ENCODE measurements at regions not wholly inside any gene's neighbourhood (a gene's known extent, or its start where the extent isn't known, plus 50 kb on each side); places are given as distances from the start of the nearest gene placed in this dataset.

DNA sequence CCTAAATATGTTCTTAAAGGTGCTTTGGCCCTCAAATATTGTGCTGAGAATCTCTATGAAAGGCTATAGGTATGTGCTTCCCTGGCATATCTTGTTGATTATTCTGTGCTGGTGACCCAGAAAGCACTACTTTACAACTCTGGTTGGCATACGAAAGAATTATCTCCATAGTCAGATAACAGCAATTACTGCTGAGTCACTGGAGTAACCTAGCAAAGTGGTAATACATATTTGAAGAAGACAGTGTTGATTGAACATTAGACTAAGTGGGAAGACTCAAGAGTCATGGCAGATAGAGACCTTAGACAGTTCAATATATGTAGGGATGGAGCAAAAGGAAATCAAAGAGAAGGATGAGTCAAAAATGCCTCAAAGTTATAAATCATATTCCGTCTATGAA lies 1978.5 kb upstream of the LRRTM1 start:
- Mint-ChIP-seq H3K9me3 (peaks cover under 1 to 27% (median 5%) of the 10 kb centered on the region in 11 donors), H3K4me3 (no peak overlapping the region), H3K27ac (no peak overlapping the region), H3K36me3 (no peaks in the 10 kb centered on the region), H3K4me1 (no peaks in the 10 kb centered on the region), H3K27me3 (no peaks in the 10 kb centered on the region)
- DNase-seq (no peak), ATAC-seq (no peak)
- Histone ChIP-seq H3K27me3 (ENCODE audit: control insufficient read depth in 2 of 2, insufficient read depth in 2 of 2, low read length in 2 of 2) (no peaks in the 10 kb centered on the region), H3K27ac (ENCODE audit: low read depth, low read length) (no peak overlapping the region), H3K9me3 (ENCODE audit: control insufficient read depth in 2 of 3, low read length in 3 of 3) (no peaks in the 10 kb centered on the region), H3K4me1 (ENCODE audit: control insufficient read depth in 2 of 2, insufficient read depth in 2 of 2, low read length in 2 of 2) (no peaks in the 10 kb centered on the region), H3K4me3 (ENCODE audit: low read length) (no peak overlapping the region), H3K36me3 (ENCODE audit: control insufficient read depth in 2 of 3, insufficient read depth in 3 of 3, low read length in 3 of 3) (no peaks in the 10 kb centered on the region)
- ChIA-PET POLR2A (no interaction called here), CTCF (no interaction called here)
- intact Hi-C loops (cut with micrococcal nuclease): no loop called here

GRCh38 chr2:82282111-82282882 lies 1977.7 kb upstream of the LRRTM1 start:
- no peak overlapping the region for H3K27ac Mint-ChIP-seq
- Histone ChIP-seq H3K27ac (ENCODE audit: low read depth, low read length) (no peak overlapping the region), H3K4me3 (ENCODE audit: low read length) (no peak overlapping the region), H3K4me1 (ENCODE audit: control insufficient read depth in 2 of 2, insufficient read depth in 2 of 2, low read length in 2 of 2) (no peaks in the 10 kb centered on the region), H3K36me3 (ENCODE audit: control insufficient read depth in 2 of 3, insufficient read depth in 3 of 3, low read length in 3 of 3) (no peaks in the 10 kb centered on the region), H3K9me3 (ENCODE audit: control insufficient read depth in 2 of 3, low read length in 3 of 3) (no peaks in the 10 kb centered on the region), H3K27me3 (ENCODE audit: control insufficient read depth in 2 of 2, insufficient read depth in 2 of 2, low read length in 2 of 2) (no peaks in the 10 kb centered on the region)
- no peaks in the 10 kb centered on the region for H3K4me1 Mint-ChIP-seq
- no peaks in the 10 kb centered on the region for H3K27me3 Mint-ChIP-seq
- H3K4me3 Mint-ChIP-seq: no peak overlapping the region
- peaks cover 0 to 22% (median 6%) of the 10 kb centered on the region in 11 donors for H3K9me3 Mint-ChIP-seq
- intact Hi-C loops (cut with micrococcal nuclease): no loop called here
- CTCF ChIA-PET: no interaction called here
- H3K36me3 Mint-ChIP-seq: no peaks in the 10 kb centered on the region
- no peak for ATAC-seq
- DNase-seq: no peak
- POLR2A ChIA-PET: no interaction called here

DNA sequence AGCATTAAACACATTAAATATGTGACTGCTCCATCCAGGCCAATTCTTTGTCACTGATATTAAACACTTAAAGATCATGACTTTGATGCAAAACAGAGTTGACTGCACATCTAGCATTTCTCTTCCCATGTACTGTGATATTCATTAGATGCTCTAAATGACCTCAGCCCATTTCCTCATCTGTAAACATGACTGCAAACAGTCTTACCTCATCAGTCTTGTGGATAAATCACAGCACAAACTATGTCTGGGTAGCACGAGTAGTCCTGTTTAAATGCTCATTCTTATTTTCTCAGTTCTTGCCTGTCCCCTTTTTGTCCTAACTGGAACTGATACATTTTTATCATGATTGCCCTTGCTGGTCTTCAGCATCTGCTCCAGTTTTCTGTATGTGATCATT lies 1974.8 kb upstream of the LRRTM1 start:
- Mint-ChIP-seq H3K9me3 (peaks cover 0 to 17% (median 8%) of the 10 kb centered on the region in 11 donors), H3K27ac (no peak overlapping the region), H3K27me3 (no peaks in the 10 kb centered on the region), H3K4me3 (no peak overlapping the region), H3K36me3 (no peaks in the 10 kb centered on the region), H3K4me1 (no peaks in the 10 kb centered on the region)
- ATAC-seq: no peak
- no peak overlapping the region for H3K27ac ChIP-seq (ENCODE audit: low read depth, low read length)
- POLR2A ChIA-PET: no interaction called here
- no peaks in the 10 kb centered on the region for H3K27me3 ChIP-seq (ENCODE audit: control insufficient read depth in 2 of 2, insufficient read depth in 2 of 2, low read length in 2 of 2)
- no peaks in the 10 kb centered on the region for H3K4me1 ChIP-seq (ENCODE audit: control insufficient read depth in 2 of 2, insufficient read depth in 2 of 2, low read length in 2 of 2)
- H3K36me3 ChIP-seq (ENCODE audit: control insufficient read depth in 2 of 3, insufficient read depth in 3 of 3, low read length in 3 of 3): no peaks in the 10 kb centered on the region
- no peaks in the 10 kb centered on the region for H3K9me3 ChIP-seq (ENCODE audit: control insufficient read depth in 2 of 3, low read length in 3 of 3)
- intact Hi-C loops (cut with micrococcal nuclease): no loop called here
- DNase-seq: no peak
- CTCF ChIA-PET: no interaction called here
- H3K4me3 ChIP-seq (ENCODE audit: low read length): no peak overlapping the region

- no peak overlapping the region for H3K4me3 Mint-ChIP-seq
- H3K27me3 Mint-ChIP-seq: no peaks in the 10 kb centered on the region
- H3K9me3 Mint-ChIP-seq: peaks cover 0 to 17% (median 8%) of the 10 kb centered on the region in 11 donors
- H3K27ac Mint-ChIP-seq: no peak overlapping the region
- no peaks in the 10 kb centered on the region for H3K4me1 ChIP-seq (ENCODE audit: control insufficient read depth in 2 of 2, insufficient read depth in 2 of 2, low read length in 2 of 2)
- H3K9me3 ChIP-seq (ENCODE audit: control insufficient read depth in 2 of 3, low read length in 3 of 3): no peaks in the 10 kb centered on the region
- POLR2A ChIA-PET: no interaction called here
- H3K4me3 ChIP-seq (ENCODE audit: low read length): no peak overlapping the region
- no peaks in the 10 kb centered on the region for H3K4me1 Mint-ChIP-seq
- H3K27ac ChIP-seq (ENCODE audit: low read depth, low read length): no peak overlapping the region
- intact Hi-C loops (cut with micrococcal nuclease): no loop called here
- no peaks in the 10 kb centered on the region for H3K36me3 Mint-ChIP-seq
- no peaks in the 10 kb centered on the region for H3K27me3 ChIP-seq (ENCODE audit: control insufficient read depth in 2 of 2, insufficient read depth in 2 of 2, low read length in 2 of 2)
- CTCF ChIA-PET: no interaction called here
- DNase-seq (no peak), ATAC-seq (no peak)
- H3K36me3 ChIP-seq (ENCODE audit: control insufficient read depth in 2 of 3, insufficient read depth in 3 of 3, low read length in 3 of 3): no peaks in the 10 kb centered on the region
These were observed 1973.9 kb upstream of the LRRTM1 start for GRCh38 chr2:82278416-82278815.

GRCh38 chr2:82275599-82275998 lies 1971.0 kb upstream of the LRRTM1 start:
- intact Hi-C loops (cut with micrococcal nuclease): no loop called here

GRCh38 chr2:82268446-82268845 lies 1963.9 kb upstream of the LRRTM1 start:
- ChIA-PET CTCF (no interaction called here), POLR2A (no interaction called here)
- Histone ChIP-seq H3K36me3 (ENCODE audit: control insufficient read depth in 2 of 3, insufficient read depth in 3 of 3, low read length in 3 of 3) (no peaks in the 10 kb centered on the region), H3K4me1 (ENCODE audit: control insufficient read depth in 2 of 2, insufficient read depth in 2 of 2, low read length in 2 of 2) (no peaks in the 10 kb centered on the region), H3K4me3 (ENCODE audit: low read length) (no peak overlapping the region), H3K9me3 (ENCODE audit: control insufficient read depth in 2 of 3, low read length in 3 of 3) (no peaks in the 10 kb centered on the region), H3K27me3 (ENCODE audit: control insufficient read depth in 2 of 2, insufficient read depth in 2 of 2, low read length in 2 of 2) (no peaks in the 10 kb centered on the region), H3K27ac (ENCODE audit: low read depth, low read length) (no peak overlapping the region)
- Mint-ChIP-seq H3K4me1 (no peaks in the 10 kb centered on the region), H3K36me3 (no peaks in the 10 kb centered on the region), H3K27me3 (no peaks in the 10 kb centered on the region), H3K9me3 (peaks cover 0 to 15% (median 7%) of the 10 kb centered on the region in 11 donors), H3K27ac (no peak overlapping the region), H3K4me3 (no peak overlapping the region)
- DNase-seq: no peak
- intact Hi-C loops (cut with micrococcal nuclease): no loop called here
- ATAC-seq: no peak

More at GRCh38 chr2:82275599-82275998, 1971.0 kb upstream of the LRRTM1 start:
- no peak overlapping the region for H3K4me3 ChIP-seq (ENCODE audit: low read length)
- H3K4me1 ChIP-seq (ENCODE audit: control insufficient read depth in 2 of 2, insufficient read depth in 2 of 2, low read length in 2 of 2): no peaks in the 10 kb centered on the region
- ChIA-PET CTCF (no interaction called here), POLR2A (no interaction called here)
- DNase-seq: no peak
- Mint-ChIP-seq H3K36me3 (no peaks in the 10 kb centered on the region), H3K27ac (no peak overlapping the region), H3K4me3 (no peak overlapping the region), H3K27me3 (no peaks in the 10 kb centered on the region), H3K9me3 (peaks cover 0 to 17% (median 5%) of the 10 kb centered on the region in 11 donors), H3K4me1 (no peaks in the 10 kb centered on the region)
- no peak for ATAC-seq
- no peak overlapping the region for H3K27ac ChIP-seq (ENCODE audit: low read depth, low read length)
- no peaks in the 10 kb centered on the region for H3K9me3 ChIP-seq (ENCODE audit: control insufficient read depth in 2 of 3, low read length in 3 of 3)
- H3K36me3 ChIP-seq (ENCODE audit: control insufficient read depth in 2 of 3, insufficient read depth in 3 of 3, low read length in 3 of 3): no peaks in the 10 kb centered on the region
- H3K27me3 ChIP-seq (ENCODE audit: control insufficient read depth in 2 of 2, insufficient read depth in 2 of 2, low read length in 2 of 2): no peaks in the 10 kb centered on the region

DNA sequence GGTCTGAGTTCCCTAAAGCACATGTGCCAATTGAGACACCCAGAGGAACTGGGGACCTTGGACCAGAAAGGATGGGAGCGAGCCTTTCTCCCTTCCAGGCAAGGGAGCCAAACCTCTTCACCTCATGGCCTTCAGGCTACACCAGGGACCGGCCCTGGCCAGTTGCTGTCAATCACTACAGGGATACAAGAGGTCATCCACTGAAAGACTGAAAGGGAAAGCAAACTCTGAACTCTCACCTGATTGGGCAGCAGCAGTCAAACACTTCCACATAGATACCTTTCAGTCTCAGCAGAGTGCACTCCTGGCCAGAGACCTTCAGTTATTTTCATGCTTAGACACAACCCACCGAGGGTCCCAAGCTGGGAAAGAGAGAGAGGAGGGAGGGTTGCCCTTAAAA lies 1956.0 kb upstream of the LRRTM1 start:
- ATAC-seq: no peak

More for the DNA sequence above, 1956.0 kb upstream of the LRRTM1 start:
- Histone ChIP-seq H3K9me3 (ENCODE audit: control insufficient read depth in 2 of 3, low read length in 3 of 3) (no peaks in the 10 kb centered on the region), H3K4me3 (ENCODE audit: low read length) (no peak overlapping the region), H3K36me3 (ENCODE audit: control insufficient read depth in 2 of 3, insufficient read depth in 3 of 3, low read length in 3 of 3) (no peaks in the 10 kb centered on the region), H3K4me1 (ENCODE audit: control insufficient read depth in 2 of 2, insufficient read depth in 2 of 2, low read length in 2 of 2) (no peaks in the 10 kb centered on the region), H3K27ac (ENCODE audit: low read depth, low read length) (no peak overlapping the region), H3K27me3 (ENCODE audit: control insufficient read depth in 2 of 2, insufficient read depth in 2 of 2, low read length in 2 of 2) (no peaks in the 10 kb centered on the region)
- peaks cover 0 to 9% (median 0%) of the 10 kb centered on the region in 5 donors for H3K36me3 Mint-ChIP-seq
- H3K27ac Mint-ChIP-seq: no peak overlapping the region
- H3K9me3 Mint-ChIP-seq: peaks cover 8 to 40% (median 16%) of the 10 kb centered on the region in 11 donors
- intact Hi-C loops (cut with micrococcal nuclease): no loop called here
- no peaks in the 10 kb centered on the region for H3K27me3 Mint-ChIP-seq
- no peaks in the 10 kb centered on the region for H3K4me1 Mint-ChIP-seq
- CTCF ChIA-PET: no interaction called here
- POLR2A ChIA-PET: no interaction called here
- H3K4me3 Mint-ChIP-seq: no peak overlapping the region
- DNase-seq: no peak
